HepG2 (cell line): ENCODE measurements at regions not wholly inside any gene's neighbourhood (a gene's known extent, or its start where the extent isn't known, plus 50 kb on each side); places are given as distances from the start of the nearest gene placed in this dataset.

Experiments used
- ARHGAP35 ChIP-seq: sonication (generic); formaldehyde crosslinking; IDR thresholded peaks from 2 replicates; pipeline ENCODE4 v1.9.0; 2022; ENCODE audit warnings: mild to moderate bottlenecking, inconsistent platforms, moderate library complexity, missing genetic modification reagents, borderline replicate concordance
- ARID2 ChIP-seq: sonication (generic); formaldehyde crosslinking; IDR thresholded peaks from 2 replicates; pipeline ENCODE4 v1.8.1; 2022; ENCODE audit warnings: mild to moderate bottlenecking, missing genetic modification reagents, borderline replicate concordance
- BRCA1 ChIP-seq: sonication (generic); formaldehyde crosslinking; IDR thresholded peaks from 2 replicates; pipeline ENCODE4 v1.4.0; 2020; ENCODE audit warnings: missing genetic modification reagents
- CCAR2 ChIP-seq: fragments of 200-400 bp; formaldehyde crosslinking; optimal IDR thresholded peaks from 2 replicates; pipeline ENCODE3; 2018; ENCODE audit warnings: low read depth, mild to moderate bottlenecking, low read length, moderate library complexity
- EZH2 ChIP-seq: conservative IDR thresholded peaks from 2 replicates; pipeline ENCODE4 v1.6.1; 2012; ENCODE audit warnings: mild to moderate bottlenecking, low read depth, low read length, moderate library complexity
- KDM5A ChIP-seq: fragments of 200-600 bp; sonication (generic); IDR thresholded peaks from 2 replicates; pipeline ENCODE4 v1.7.0; 2018; ENCODE audit warnings: antibody characterized with exemption, mild to moderate bottlenecking, low read length, borderline replicate concordance
- MAFF ChIP-seq: IDR thresholded peaks from 2 replicates; pipeline ENCODE4 v1.6.1; 2011; ENCODE audit warnings: low read depth, low read length, improper control_type of control experiment
- NR2F1 ChIP-seq, 2 experiments: fragments of 450-650 bp in 1 of 2; formaldehyde crosslinking in 1 of 2; IDR thresholded peaks; 2 replicates each; pipeline versions ENCODE4 v1.5.0 to v1.6.1; 2016 to 2020; ENCODE audit warnings: mild to moderate bottlenecking in 1 of 2, missing compliant biosample characterization in 1 of 2, missing genetic modification reagents in 1 of 2, moderate library complexity in 1 of 2
- NRL ChIP-seq: sonication (generic); formaldehyde crosslinking; IDR thresholded peaks from 2 replicates; pipeline ENCODE4 v1.5.0; 2020; ENCODE audit warnings: missing genetic modification reagents, mild to moderate bottlenecking, moderate library complexity, borderline replicate concordance
- PHF5A ChIP-seq: IDR thresholded peaks from one replicate; pipeline ENCODE4 v1.6.1; 2018; ENCODE audit warnings: low read depth, missing genetic modification reagents; ENCODE audit not compliant: unreplicated experiment
- SSRP1 ChIP-seq: IDR thresholded peaks from 2 replicates; pipeline ENCODE4 v1.6.1; 2016; ENCODE audit warnings: control low read depth
- TBX2 ChIP-seq: sonication (generic); formaldehyde crosslinking; IDR thresholded peaks from 2 replicates; pipeline ENCODE4 v1.5.0; 2020; ENCODE audit warnings: missing genetic modification reagents, mild to moderate bottlenecking, borderline replicate concordance
- TOPORS ChIP-seq: sonication (generic); formaldehyde crosslinking; IDR thresholded peaks from 2 replicates; pipeline ENCODE4 v1.8.0; 2023; ENCODE audit warnings: mild to moderate bottlenecking, missing genetic modification reagents
- U2AF2 ChIP-seq: fragments of 200-400 bp; formaldehyde crosslinking; IDR thresholded peaks from 2 replicates; pipeline ENCODE4 v1.6.1; 2017; ENCODE audit warnings: low read depth, mild to moderate bottlenecking, low read length
- ZNF160 ChIP-seq: sonication (generic); formaldehyde crosslinking; IDR thresholded peaks from 2 replicates; pipeline ENCODE4 v1.8.0; 2022; ENCODE audit warnings: mild to moderate bottlenecking, inconsistent platforms, missing genetic modification reagents
- ZNF510 ChIP-seq: sonication (generic); formaldehyde crosslinking; IDR thresholded peaks from 2 replicates; pipeline ENCODE4 v1.4.0; 2020; ENCODE audit warnings: low read depth, mild to moderate bottlenecking, missing genetic modification reagents
- ZZZ3 ChIP-seq: sonication (generic); formaldehyde crosslinking; IDR thresholded peaks from 2 replicates; pipeline ENCODE4 v1.4.0; 2020; ENCODE audit warnings: missing genetic modification reagents, mild to moderate bottlenecking, borderline replicate concordance
- TF ChIP-seq, protein P1 (sequence below): sonication (generic); formaldehyde crosslinking; IDR thresholded peaks from 2 replicates; pipeline ENCODE4 v1.9.0; 2021; ENCODE audit warnings: missing genetic modification reagents, mild to moderate bottlenecking, borderline replicate concordance
- TF ChIP-seq, protein P2 (sequence below): sonication (generic); formaldehyde crosslinking; IDR thresholded peaks from 2 replicates; pipeline ENCODE4 v1.4.0; 2020; ENCODE audit warnings: mild to moderate bottlenecking, missing genetic modification reagents
- TF ChIP-seq, protein P3 (sequence below): sonication (generic); formaldehyde crosslinking; IDR thresholded peaks from 2 replicates; pipeline ENCODE4 v1.5.1; 2020; ENCODE audit warnings: mild to moderate bottlenecking, missing genetic modification reagents, borderline replicate concordance
- TF ChIP-seq, protein P4 (sequence below): IDR thresholded peaks from 2 replicates; pipeline ENCODE4 v1.6.1; 2016; ENCODE audit warnings: missing compliant biosample characterization, missing genetic modification reagents, borderline replicate concordance
- TF ChIP-seq, protein P5 (sequence below): sonication (generic); formaldehyde crosslinking; IDR thresholded peaks from 2 replicates; pipeline ENCODE4 v1.9.0; 2022; ENCODE audit warnings: low read depth, missing genetic modification reagents
- TF ChIP-seq, protein P6 (sequence below): sonication (generic); formaldehyde crosslinking; IDR thresholded peaks from 2 replicates; pipeline ENCODE4 v1.5.0; 2020; ENCODE audit warnings: missing genetic modification reagents, mild to moderate bottlenecking, borderline replicate concordance

DNA sequence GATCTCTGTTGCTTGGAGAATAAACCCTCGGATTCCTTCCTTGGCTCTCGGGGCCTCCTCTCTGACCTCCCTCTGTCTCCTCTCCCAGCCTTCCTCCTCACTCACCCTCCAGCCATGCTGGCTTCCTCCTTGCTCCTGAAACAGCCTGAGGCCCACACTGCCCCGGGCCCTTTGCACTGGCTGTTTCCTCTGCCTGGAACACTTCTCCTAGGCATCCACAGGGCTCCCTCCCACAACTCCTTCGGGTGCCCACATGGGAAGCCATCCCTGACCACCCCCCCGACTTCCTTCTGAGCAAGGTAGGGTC is 87.7 kb downstream of the CEBPB start (continued):
- TF ChIP-seq, protein P1, sequence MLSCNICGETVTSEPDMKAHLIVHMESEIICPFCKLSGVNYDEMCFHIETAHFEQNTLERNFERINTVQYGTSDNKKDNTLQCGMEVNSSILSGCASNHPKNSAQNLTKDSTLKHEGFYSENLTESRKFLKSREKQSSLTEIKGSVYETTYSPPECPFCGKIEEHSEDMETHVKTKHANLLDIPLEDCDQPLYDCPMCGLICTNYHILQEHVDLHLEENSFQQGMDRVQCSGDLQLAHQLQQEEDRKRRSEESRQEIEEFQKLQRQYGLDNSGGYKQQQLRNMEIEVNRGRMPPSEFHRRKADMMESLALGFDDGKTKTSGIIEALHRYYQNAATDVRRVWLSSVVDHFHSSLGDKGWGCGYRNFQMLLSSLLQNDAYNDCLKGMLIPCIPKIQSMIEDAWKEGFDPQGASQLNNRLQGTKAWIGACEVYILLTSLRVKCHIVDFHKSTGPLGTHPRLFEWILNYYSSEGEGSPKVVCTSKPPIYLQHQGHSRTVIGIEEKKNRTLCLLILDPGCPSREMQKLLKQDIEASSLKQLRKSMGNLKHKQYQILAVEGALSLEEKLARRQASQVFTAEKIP (CRISPR knock-in tag): no peak
- TF ChIP-seq, protein P2, sequence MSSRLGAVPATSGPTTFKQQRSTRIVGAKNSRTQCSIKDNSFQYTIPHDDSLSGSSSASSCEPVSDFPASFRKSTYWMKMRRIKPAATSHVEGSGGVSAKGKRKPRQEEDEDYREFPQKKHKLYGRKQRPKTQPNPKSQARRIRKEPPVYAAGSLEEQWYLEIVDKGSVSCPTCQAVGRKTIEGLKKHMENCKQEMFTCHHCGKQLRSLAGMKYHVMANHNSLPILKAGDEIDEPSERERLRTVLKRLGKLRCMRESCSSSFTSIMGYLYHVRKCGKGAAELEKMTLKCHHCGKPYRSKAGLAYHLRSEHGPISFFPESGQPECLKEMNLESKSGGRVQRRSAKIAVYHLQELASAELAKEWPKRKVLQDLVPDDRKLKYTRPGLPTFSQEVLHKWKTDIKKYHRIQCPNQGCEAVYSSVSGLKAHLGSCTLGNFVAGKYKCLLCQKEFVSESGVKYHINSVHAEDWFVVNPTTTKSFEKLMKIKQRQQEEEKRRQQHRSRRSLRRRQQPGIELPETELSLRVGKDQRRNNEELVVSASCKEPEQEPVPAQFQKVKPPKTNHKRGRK: no peak
- TF ChIP-seq U2AF2 (no peak), ZNF510 (CRISPR knock-in tag) (no peak), ARHGAP35 (0 out of 2 replicates have a peak, but pooled peaks have one; percentile 36), CCAR2 (no peak), SSRP1 (CRISPR knock-in tag) (no peak), NR2F1 (CRISPR knock-in tag; IDR thresholded peaks at IDR 0.05) (no peak), EZH2 (no peak), NRL (CRISPR knock-in tag) (no peak), TBX2 (CRISPR knock-in tag) (no peak), MAFF (no peak), BRCA1 (no peak), ZNF160 (CRISPR knock-in tag) (no peak), KDM5A (no peak), TOPORS (no peak), PHF5A (no peak), ARID2 (CRISPR knock-in tag) (no peak), ZZZ3 (0 out of 2 replicates have a peak, but pooled peaks have one; percentile 33)
- TF ChIP-seq, protein P3, sequence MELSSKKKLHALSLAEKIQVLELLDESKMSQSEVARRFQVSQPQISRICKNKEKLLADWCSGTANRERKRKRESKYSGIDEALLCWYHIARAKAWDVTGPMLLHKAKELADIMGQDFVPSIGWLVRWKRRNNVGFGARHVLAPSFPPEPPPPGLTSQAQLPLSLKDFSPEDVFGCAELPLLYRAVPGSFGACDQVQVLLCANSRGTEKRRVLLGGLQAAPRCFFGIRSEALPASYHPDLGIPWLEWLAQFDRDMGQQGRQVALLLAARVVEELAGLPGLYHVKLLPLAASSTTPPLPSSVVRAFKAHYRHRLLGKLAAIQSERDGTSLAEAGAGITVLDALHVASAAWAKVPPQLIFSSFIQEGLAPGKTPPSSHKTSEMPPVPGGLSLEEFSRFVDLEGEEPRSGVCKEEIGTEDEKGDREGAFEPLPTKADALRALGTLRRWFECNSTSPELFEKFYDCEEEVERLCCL (CRISPR knock-in tag): no peak
- TF ChIP-seq, protein P4, sequence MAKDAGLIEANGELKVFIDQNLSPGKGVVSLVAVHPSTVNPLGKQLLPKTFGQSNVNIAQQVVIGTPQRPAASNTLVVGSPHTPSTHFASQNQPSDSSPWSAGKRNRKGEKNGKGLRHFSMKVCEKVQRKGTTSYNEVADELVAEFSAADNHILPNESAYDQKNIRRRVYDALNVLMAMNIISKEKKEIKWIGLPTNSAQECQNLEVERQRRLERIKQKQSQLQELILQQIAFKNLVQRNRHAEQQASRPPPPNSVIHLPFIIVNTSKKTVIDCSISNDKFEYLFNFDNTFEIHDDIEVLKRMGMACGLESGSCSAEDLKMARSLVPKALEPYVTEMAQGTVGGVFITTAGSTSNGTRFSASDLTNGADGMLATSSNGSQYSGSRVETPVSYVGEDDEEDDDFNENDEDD (CRISPR knock-in tag): no peak
- TF ChIP-seq, protein P5, sequence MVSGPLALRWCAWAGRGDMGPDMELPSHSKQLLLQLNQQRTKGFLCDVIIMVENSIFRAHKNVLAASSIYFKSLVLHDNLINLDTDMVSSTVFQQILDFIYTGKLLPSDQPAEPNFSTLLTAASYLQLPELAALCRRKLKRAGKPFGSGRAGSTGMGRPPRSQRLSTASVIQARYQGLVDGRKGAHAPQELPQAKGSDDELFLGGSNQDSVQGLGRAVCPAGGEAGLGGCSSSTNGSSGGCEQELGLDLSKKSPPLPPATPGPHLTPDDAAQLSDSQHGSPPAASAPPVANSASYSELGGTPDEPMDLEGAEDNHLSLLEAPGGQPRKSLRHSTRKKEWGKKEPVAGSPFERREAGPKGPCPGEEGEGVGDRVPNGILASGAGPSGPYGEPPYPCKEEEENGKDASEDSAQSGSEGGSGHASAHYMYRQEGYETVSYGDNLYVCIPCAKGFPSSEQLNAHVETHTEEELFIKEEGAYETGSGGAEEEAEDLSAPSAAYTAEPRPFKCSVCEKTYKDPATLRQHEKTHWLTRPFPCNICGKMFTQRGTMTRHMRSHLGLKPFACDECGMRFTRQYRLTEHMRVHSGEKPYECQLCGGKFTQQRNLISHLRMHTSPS (CRISPR knock-in tag): 0 out of 2 replicates have a peak, but pooled peaks have one; percentile 34
- TF ChIP-seq, protein P6, sequence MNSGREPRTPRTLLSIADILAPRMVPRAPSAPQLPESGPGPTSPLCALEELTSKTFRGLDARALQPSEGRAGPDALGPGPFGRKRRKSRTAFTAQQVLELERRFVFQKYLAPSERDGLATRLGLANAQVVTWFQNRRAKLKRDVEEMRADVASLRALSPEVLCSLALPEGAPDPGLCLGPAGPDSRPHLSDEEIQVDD (CRISPR knock-in tag): 0 out of 2 replicates have a peak, but pooled peaks have one; percentile 15
